AG04450 (cell line): ENCODE measurements at regions not wholly inside any gene's neighbourhood (a gene's known extent, or its start where the extent isn't known, plus 50 kb on each side); places are given as distances from the start of the nearest gene placed in this dataset.
"Not testable (repeated sequence)": the region's sequence is repeated elsewhere in the genome, so short reads cannot be mapped to it uniquely, and the experiment has no call there.

Experiments used
- CTCF ChIA-PET: fragments of 300-600, 350-600 bp; formaldehyde crosslinking; extraction: SDS; loops from one replicate; lab custom pipeline; 2022; ENCODE audit warnings: antibody characterized with exemption, inconsistent platforms; lab: Charles Lee
- POLR2A ChIA-PET: fragments of 350-600 bp; formaldehyde crosslinking; extraction: SDS; loops from one replicate; lab custom pipeline; 2021; ENCODE audit warnings: antibody characterized with exemption, inconsistent platforms; lab: Yijun Ruan, JAX
- DNase-seq: peaks from one replicate; pipeline ENCODE4 v3.0.0-alpha.2; 2011; ENCODE audit warnings: low read depth, low spot score
- H3K27ac ChIP-seq: one replicate; pipeline ENCODE4 v1.5.1; 2012; ENCODE audit warnings: low read depth, low read length, control low read depth
- H3K27me3 ChIP-seq: one replicate; pipeline ENCODE4 v1.6.0; 2012; ENCODE audit warnings: low read length; ENCODE audit not compliant: control insufficient read depth, insufficient read depth
- H3K4me3 ChIP-seq: 2 replicates; pipeline ENCODE4 v1.5.1; 2011; ENCODE audit warnings: mild to moderate bottlenecking, low read depth, low read length, control low read depth
- H3K9me3 ChIP-seq: 2 replicates; pipeline ENCODE4 v1.5.1; 2012; ENCODE audit warnings: low read length; ENCODE audit not compliant: control insufficient read depth, insufficient read depth
- CTCF ChIP-seq: IDR thresholded peaks from 2 replicates; pipeline ENCODE4 v1.5.1; 2011; ENCODE audit warnings: low read depth, low read length, control low read depth, inconsistent platforms

- no peak overlapping the region for H3K4me3 ChIP-seq
- TF ChIP-seq CTCF, result no peak
- H3K9me3 ChIP-seq, result peaks cover 7% of the 10 kb centered on the region
- no peaks in the 10 kb centered on the region for H3K27me3 ChIP-seq
- CTCF ChIA-PET, result no interaction called here
- POLR2A ChIA-PET, result no interaction called here
- DNase-seq, result no peak
- no peak overlapping the region for H3K27ac ChIP-seq
Observed at GRCh38 chr3:80649170-80649569, 881.4 kb upstream of the ROBO1 start.

GRCh38 chr3:80643421-80643820, 875.6 kb upstream of the ROBO1 start:
- TF ChIP-seq CTCF, result no peak
- POLR2A ChIA-PET, result no interaction called here
- Histone ChIP-seq H3K9me3 (peaks cover 4% of the 10 kb centered on the region), H3K27me3 (no peaks in the 10 kb centered on the region), H3K4me3 (no peak overlapping the region), H3K27ac (no peak overlapping the region)
- CTCF ChIA-PET, result no interaction called here
- DNase-seq, result no peak

GRCh38 chr3:80618295-80619256, 850.8 kb upstream of the ROBO1 start:
- no peak overlapping the region for H3K27ac ChIP-seq
- CTCF ChIA-PET, result no interaction called here

GRCh38 chr3:80612366-80612765, 844.6 kb upstream of the ROBO1 start:
- CTCF ChIA-PET, result no interaction called here
- no peak for DNase-seq
- no peaks in the 10 kb centered on the region for H3K27me3 ChIP-seq
- no peak overlapping the region for H3K27ac ChIP-seq
- H3K9me3 ChIP-seq, result peaks cover 2% of the 10 kb centered on the region; the same call in 1 of the 2 replicates
- no peak for TF ChIP-seq CTCF
- no peak overlapping the region for H3K4me3 ChIP-seq
- POLR2A ChIA-PET, result no interaction called here

More at GRCh38 chr3:80618295-80619256, 850.8 kb upstream of the ROBO1 start:
- POLR2A ChIA-PET, result no interaction called here
- no peak for TF ChIP-seq CTCF
- no peak for DNase-seq
- Histone ChIP-seq H3K27me3 (no peaks in the 10 kb centered on the region), H3K4me3 (no peak overlapping the region), H3K9me3 (peaks cover 5% of the 10 kb centered on the region)

- H3K27me3 ChIP-seq, H3K4me3 ChIP-seq, POLR2A ChIA-PET, H3K9me3 ChIP-seq, H3K27ac ChIP-seq, CTCF ChIA-PET, DNase-seq: not testable (repeated sequence)
Observed at GRCh38 chr3:80608072-80608471, 840.3 kb upstream of the ROBO1 start.
